ENCODE measurements at regions not wholly inside any gene's neighbourhood (a gene's known extent, or its start where the extent isn't known, plus 50 kb on each side); places are given as distances from the start of the nearest gene placed in this dataset.

GRCh38 chr7:42400211-42400772 lies 163.3 kb upstream of the GLI3 start:
- TF ChIP-seq CTCF (IDR thresholded peaks at IDR 0.05), result no peak
- no peak for TF ChIP-seq POLR2A (IDR thresholded peaks at IDR 0.05)
- H3K4me3 ChIP-seq (ENCODE audit: low read depth, poor library complexity, severe bottlenecking), result no peak overlapping the region
- WGBS, 2 donors, result 92 to 94% methylated on average over 4 of the region's 4 CpGs
- no peak for DNase-seq (ENCODE audit: low spot score in 2 of 2)
- intact Hi-C loops (cut with DNase I; ENCODE audit: low total_unique reads), result no loop called here

- intact Hi-C loops (cut with DNase I; ENCODE audit: low total_unique reads), result no loop called here
- TF ChIP-seq POLR2A (IDR thresholded peaks at IDR 0.05) (no peak), CTCF (IDR thresholded peaks at IDR 0.05) (no peak)
- H3K4me3 ChIP-seq (ENCODE audit: low read depth, poor library complexity, severe bottlenecking), result no peak overlapping the region
- no peak for DNase-seq (ENCODE audit: low spot score in 2 of 2)
Observed at GRCh38 chr7:42395607-42396006, 158.6 kb upstream of the GLI3 start.

GRCh38 chr7:42392826-42393225 lies 155.8 kb upstream of the GLI3 start:
- TF ChIP-seq CTCF (IDR thresholded peaks at IDR 0.05), result no peak
- TF ChIP-seq POLR2A (IDR thresholded peaks at IDR 0.05), result no peak
- no peak overlapping the region for H3K4me3 ChIP-seq (ENCODE audit: low read depth, poor library complexity, severe bottlenecking)
- 59% methylated on average over 3 of the region's 3 CpGs for WGBS, 2 donors
- intact Hi-C loops (cut with DNase I; ENCODE audit: low total_unique reads), result no loop called here
- DNase-seq (ENCODE audit: low spot score in 2 of 2), result no peak

DNA sequence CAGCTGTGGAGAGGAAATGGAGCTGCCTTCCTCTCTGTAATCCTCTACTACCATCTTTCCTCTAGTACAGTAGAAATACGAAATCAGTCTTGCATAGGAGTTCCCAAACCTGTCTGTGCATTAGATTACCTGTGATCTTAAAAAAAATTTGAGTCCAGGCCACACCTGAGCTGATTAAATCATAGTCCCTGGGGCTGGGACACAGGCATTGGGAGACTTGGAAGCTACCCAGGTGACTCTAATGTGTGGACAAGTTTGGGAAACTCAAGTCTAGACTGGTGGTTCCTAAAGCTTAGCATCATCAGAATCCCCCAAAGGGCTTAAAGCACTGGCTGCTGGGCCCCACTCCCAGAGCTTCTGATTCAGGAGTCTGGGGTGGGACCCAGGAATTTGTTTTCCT lies 152.7 kb upstream of the GLI3 start:
- WGBS, 2 donors, result 46 to 63% methylated on average over 1 of the region's 1 CpG

GRCh38 chr7:42385912-42386311 lies 148.9 kb upstream of the GLI3 start:
- DNase-seq (ENCODE audit: low spot score in 2 of 2), result no peak
- intact Hi-C loops (cut with DNase I; ENCODE audit: low total_unique reads), result no loop called here
- no peak overlapping the region for H3K4me3 ChIP-seq (ENCODE audit: low read depth, poor library complexity, severe bottlenecking)
- WGBS, 2 donors, result 90 to 95% methylated on average over 3 of the region's 3 CpGs
- TF ChIP-seq CTCF (IDR thresholded peaks at IDR 0.05) (no peak), POLR2A (IDR thresholded peaks at IDR 0.05) (no peak)

More for the DNA sequence above, 152.7 kb upstream of the GLI3 start:
- no peak overlapping the region for H3K4me3 ChIP-seq (ENCODE audit: low read depth, poor library complexity, severe bottlenecking)
- DNase-seq (ENCODE audit: low spot score in 2 of 2), result no peak
- intact Hi-C loops (cut with DNase I; ENCODE audit: low total_unique reads), result no loop called here
- no peak for TF ChIP-seq POLR2A (IDR thresholded peaks at IDR 0.05)

- WGBS, 2 donors, result 18 to 28% methylated on average over 1 of the region's 1 CpG
- TF ChIP-seq CTCF (IDR thresholded peaks at IDR 0.05) (no peak), POLR2A (IDR thresholded peaks at IDR 0.05) (no peak)
- intact Hi-C loops (cut with DNase I; ENCODE audit: low total_unique reads), result no loop called here
- no peak for DNase-seq (ENCODE audit: low spot score in 2 of 2)
- H3K4me3 ChIP-seq (ENCODE audit: low read depth, poor library complexity, severe bottlenecking), result no peak overlapping the region
Observed at GRCh38 chr7:42381161-42381560, 144.2 kb upstream of the GLI3 start.
